CD4-positive, alpha-beta T cell (primary cell): ENCODE measurements at regions not wholly inside any gene's neighbourhood (a gene's known extent, or its start where the extent isn't known, plus 50 kb on each side); places are given as distances from the start of the nearest gene placed in this dataset.

Source experiments
- ATAC-seq: fragments of 200-7000 bp; cut with Tn5 transposase; one replicate; pipeline ENCODE4 v1.10.0; 2022; ENCODE audit warnings: mild to moderate bottlenecking; ENCODE audit not compliant: poor library complexity
- CTCF ChIA-PET: fragments of 350-600 bp; sonication (Branson Sonifier 250); formaldehyde crosslinking; loops from one replicate; lab custom pipeline; 2021; ENCODE audit warnings: antibody characterized with exemption, inconsistent platforms; lab: Charles Lee
- POLR2A ChIA-PET: fragments of 350-600 bp; sonication (Branson Sonifier 250); formaldehyde crosslinking; loops from one replicate; lab custom pipeline; 2021; ENCODE audit warnings: antibody characterized with exemption, inconsistent platforms; lab: Charles Lee
- DNase-seq, 14 experiments: peaks; one replicate each; pipeline ENCODE4 v3.0.0-alpha.2; 2013 to 2020; ENCODE audit warnings: mixed read lengths in 2 of 14
- H3K27ac ChIP-seq, 2 donors: one replicate each; pipeline versions ENCODE4 v1.5.1 to v1.7.0; 2013; ENCODE audit warnings: low read length in 2 of 2, low read depth in 1 of 2, mild to moderate bottlenecking in 1 of 2
- H3K27me3 ChIP-seq, 2 experiments: 1 replicate in 1 of 2; 2 replicates in 1 of 2; pipeline versions ENCODE4 v1.6.1 to v1.7.0; 2013; ENCODE audit warnings: low read length in 2 of 2, control low read depth in 1 of 2, mild to moderate bottlenecking in 1 of 2, moderate library complexity in 1 of 2; ENCODE audit not compliant: insufficient read depth in 2 of 2, control insufficient read depth in 1 of 2
- H3K36me3 ChIP-seq: one replicate; pipeline ENCODE4 v1.6.1; 2013; ENCODE audit warnings: low read length, control low read depth; ENCODE audit not compliant: insufficient read depth
- H3K4me1 ChIP-seq: one replicate; pipeline ENCODE4 v1.6.1; 2013; ENCODE audit warnings: low read length, control low read depth; ENCODE audit not compliant: insufficient read depth
- H3K4me3 ChIP-seq: one replicate; pipeline ENCODE4 v1.5.1; 2013; ENCODE audit warnings: mild to moderate bottlenecking, low read length, moderate library complexity
- H3K9me3 ChIP-seq, 2 experiments: 1 replicate in 1 of 2; 2 replicates in 1 of 2; pipeline versions ENCODE4 v1.6.1 to v1.7.0; 2013; ENCODE audit warnings: low read length in 2 of 2, mild to moderate bottlenecking in 2 of 2, control low read depth in 1 of 2, moderate library complexity in 1 of 2; ENCODE audit not compliant: control insufficient read depth in 1 of 2, insufficient read depth in 1 of 2
- H3K27ac Mint-ChIP-seq: one replicate; pipeline ENCODE4 v1.8.0; 2020; ENCODE audit warnings: mixed read lengths
- H3K27me3 Mint-ChIP-seq: one replicate; pipeline ENCODE4 v1.8.0; 2021; ENCODE audit warnings: mixed read lengths
- H3K36me3 Mint-ChIP-seq: one replicate; pipeline ENCODE4 v1.8.0; 2021; ENCODE audit warnings: low read depth, mixed read lengths
- H3K4me1 Mint-ChIP-seq: one replicate; pipeline ENCODE4 v1.8.0; 2021; ENCODE audit warnings: low read depth, mixed read lengths
- H3K4me3 Mint-ChIP-seq: one replicate; pipeline ENCODE4 v1.8.0; 2020; ENCODE audit warnings: mild to moderate bottlenecking, mixed read lengths
- H3K9me3 Mint-ChIP-seq: one replicate; pipeline ENCODE4 v1.8.0; 2020; ENCODE audit warnings: mixed read lengths
- CTCF ChIP-seq: fragments of 200-600 bp; IDR thresholded peaks from one replicate; pipeline ENCODE4 v1.8.0; 2022; ENCODE audit warnings: antibody characterized with exemption, mild to moderate bottlenecking
- intact Hi-C, 2 experiments: fragments of 100-400 bp; cut with DNase I in 1 of 2; cut with micrococcal nuclease in 1 of 2; formaldehyde crosslinking; loops; one replicate each; pipeline versions ENCODE4 v1.15.1 to v1.9.0; 2023 to 2025; cut with DNase I, micrococcal nuclease

- POLR2A ChIA-PET: no interaction called here
These were observed 123.0 kb upstream of the FZD8 start for GRCh38 chr10:35765066-35765527.

GRCh38 chr10:35762311-35763030 is 120.4 kb upstream of the FZD8 start:
- Histone ChIP-seq H3K27me3 (no peaks in the 10 kb centered on the region), H3K36me3 (no peaks in the 10 kb centered on the region), H3K4me1 (no peaks in the 10 kb centered on the region), H3K9me3 (peaks cover 0 to 10% of the 10 kb centered on the region in 2 experiments), H3K4me3 (no peak overlapping the region), H3K27ac (no peak overlapping the region)
- intact Hi-C loops: no loop called here
- H3K4me1 Mint-ChIP-seq: no peaks in the 10 kb centered on the region
- H3K27me3 Mint-ChIP-seq: peaks cover 4% of the 10 kb centered on the region
- ATAC-seq (no peak), DNase-seq (no peak)
- CTCF ChIA-PET: no interaction called here
- no peak for TF ChIP-seq CTCF
- H3K36me3 Mint-ChIP-seq: no peaks in the 10 kb centered on the region
- H3K27ac Mint-ChIP-seq: no peak overlapping the region
- peaks cover 3% of the 10 kb centered on the region for H3K9me3 Mint-ChIP-seq
- POLR2A ChIA-PET: no interaction called here
- no peak overlapping the region for H3K4me3 Mint-ChIP-seq

More at GRCh38 chr10:35765066-35765527, 123.0 kb upstream of the FZD8 start:
- Histone ChIP-seq H3K9me3 (peaks cover 0 to 10% of the 10 kb centered on the region in 2 experiments), H3K36me3 (no peaks in the 10 kb centered on the region), H3K27me3 (no peaks in the 10 kb centered on the region), H3K27ac (no peak overlapping the region), H3K4me3 (no peak overlapping the region), H3K4me1 (no peaks in the 10 kb centered on the region)
- TF ChIP-seq CTCF: no peak
- Mint-ChIP-seq H3K4me3 (no peak overlapping the region), H3K27me3 (peaks cover 8% of the 10 kb centered on the region), H3K4me1 (no peaks in the 10 kb centered on the region), H3K9me3 (peaks cover 3% of the 10 kb centered on the region), H3K36me3 (no peaks in the 10 kb centered on the region), H3K27ac (no peak overlapping the region)
- CTCF ChIA-PET: no interaction called here
- ATAC-seq: no peak
- no peak for DNase-seq
- intact Hi-C loops: no loop called here

GRCh38 chr10:35758076-35758475 is 116.0 kb upstream of the FZD8 start:
- no peak for TF ChIP-seq CTCF
- no peaks in the 10 kb centered on the region for H3K27me3 ChIP-seq
- Mint-ChIP-seq H3K4me1 (no peaks in the 10 kb centered on the region), H3K4me3 (no peak overlapping the region), H3K27me3 (peaks cover 4% of the 10 kb centered on the region), H3K9me3 (no peaks in the 10 kb centered on the region), H3K27ac (no peak overlapping the region), H3K36me3 (no peaks in the 10 kb centered on the region)
- ChIA-PET POLR2A (no interaction called here), CTCF (no interaction called here)
- H3K27ac ChIP-seq: no peak overlapping the region
- no peaks in the 10 kb centered on the region for H3K4me1 ChIP-seq
- no peaks in the 10 kb centered on the region for H3K36me3 ChIP-seq
- H3K9me3 ChIP-seq: no peaks in the 10 kb centered on the region
- no peak overlapping the region for H3K4me3 ChIP-seq
- DNase-seq: no peak
- no peak for ATAC-seq
- intact Hi-C loops: no loop called here
